Glomerular endothelial cell (primary cell): ENCODE measurements at regions not wholly inside any gene's neighbourhood (a gene's known extent, or its start where the extent isn't known, plus 50 kb on each side); places are given as distances from the start of the nearest gene placed in this dataset.

ENCODE experiments used
- DNase-seq: peaks from one replicate; pipeline ENCODE4 v3.0.0-alpha.2; 2011; ENCODE audit warnings: low read depth, low spot score; ENCODE audit errors: extremely low read depth

GRCh38 chr17:55635253-55635914, 87.3 kb downstream of the TMEM100 start:
- DNase-seq: no peak

GRCh38 chr17:55634702-55635101, 88.0 kb downstream of the TMEM100 start:
- no peak for DNase-seq

DNA sequence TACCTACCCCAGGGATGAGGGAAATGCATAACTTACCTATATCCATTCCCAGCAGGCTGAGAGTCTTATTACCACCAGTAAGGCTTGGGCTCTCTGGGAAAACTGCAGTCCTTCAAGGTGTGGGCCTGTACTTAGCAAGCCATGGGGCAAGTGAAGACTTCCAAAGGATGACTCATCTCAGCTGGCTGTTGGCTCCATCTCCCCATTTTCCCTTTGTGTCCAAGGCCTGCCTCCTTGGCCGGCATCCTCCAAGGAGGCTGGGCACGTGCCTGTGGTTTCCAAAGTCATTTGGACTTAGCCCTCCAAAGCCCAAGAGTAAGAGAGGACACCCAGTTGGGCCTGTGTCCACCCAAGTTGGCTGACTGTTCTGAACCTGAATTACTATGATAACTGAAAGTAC, 89.8 kb downstream of the TMEM100 start:
- DNase-seq: no peak

DNA sequence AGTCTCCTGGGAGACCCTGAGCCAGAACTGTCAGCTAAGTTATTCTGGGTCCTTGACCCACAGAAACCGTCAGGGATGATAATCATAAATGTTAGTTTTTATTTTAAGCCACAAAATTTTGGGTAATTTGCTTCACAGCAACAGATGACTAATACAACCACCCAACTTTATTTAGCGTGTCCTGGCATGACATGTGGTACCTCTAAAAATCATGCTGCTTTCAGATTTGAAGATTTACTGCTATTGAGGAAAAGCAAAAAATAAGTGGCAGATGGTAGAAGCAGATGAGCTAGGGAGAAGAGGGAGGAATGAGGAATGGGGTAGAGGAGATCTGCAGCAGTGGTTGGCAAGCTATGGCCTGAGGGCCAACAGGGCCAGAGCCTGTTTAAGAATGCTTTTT, 90.4 kb downstream of the TMEM100 start:
- no peak for DNase-seq

DNA sequence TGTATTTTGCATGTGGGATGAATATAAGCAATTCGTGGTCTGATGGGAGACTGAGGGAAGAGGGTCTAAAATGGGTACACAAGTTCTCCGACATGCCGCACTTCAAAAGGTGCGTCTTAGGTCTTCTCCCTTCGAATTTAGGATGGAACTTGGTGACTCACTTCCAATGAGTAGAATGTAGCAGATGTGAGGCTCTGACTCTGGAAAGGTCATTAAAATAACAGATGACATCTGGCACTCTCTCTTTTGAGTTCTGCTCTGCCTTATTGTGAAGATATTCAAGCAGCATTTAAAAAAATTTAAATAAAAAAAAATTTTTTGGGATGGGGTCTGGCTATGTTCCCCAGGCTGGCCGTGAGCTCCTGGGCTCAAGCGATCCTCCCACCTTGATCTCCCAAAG, 92.7 kb downstream of the TMEM100 start:
- no peak for DNase-seq

DNA sequence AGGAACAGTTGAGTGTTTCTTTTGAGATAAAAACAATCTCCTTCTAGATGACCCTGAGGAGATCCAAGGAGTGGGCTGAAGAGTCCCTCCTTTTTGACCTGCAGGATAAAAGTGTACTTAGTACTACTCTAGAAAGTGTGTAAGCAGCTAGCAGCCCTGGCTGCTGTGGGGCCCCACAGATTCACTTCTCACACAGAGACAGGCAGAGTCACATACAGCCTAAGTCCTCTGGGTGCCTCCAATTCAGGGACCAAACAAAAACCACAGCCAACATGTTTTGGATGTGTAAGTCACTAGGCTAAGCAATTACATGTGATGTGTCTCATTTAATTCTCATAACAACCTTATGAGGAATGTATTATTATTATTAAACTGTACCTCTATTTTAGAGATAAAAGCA, 97.1 kb downstream of the TMEM100 start:
- no peak for DNase-seq

- DNase-seq: no peak
Observed at GRCh38 chr17:55624772-55625433, 97.8 kb downstream of the TMEM100 start.

- DNase-seq: no peak
Observed at GRCh38 chr17:55622547-55622946, 100.1 kb downstream of the TMEM100 start.

- DNase-seq: no peak
Observed at GRCh38 chr17:55620945-55621344, 101.7 kb downstream of the TMEM100 start.

GRCh38 chr17:55620023-55620422, 102.6 kb downstream of the TMEM100 start:
- DNase-seq: no peak

GRCh38 chr17:55617441-55617840, 105.2 kb downstream of the TMEM100 start:
- no peak for DNase-seq

DNA sequence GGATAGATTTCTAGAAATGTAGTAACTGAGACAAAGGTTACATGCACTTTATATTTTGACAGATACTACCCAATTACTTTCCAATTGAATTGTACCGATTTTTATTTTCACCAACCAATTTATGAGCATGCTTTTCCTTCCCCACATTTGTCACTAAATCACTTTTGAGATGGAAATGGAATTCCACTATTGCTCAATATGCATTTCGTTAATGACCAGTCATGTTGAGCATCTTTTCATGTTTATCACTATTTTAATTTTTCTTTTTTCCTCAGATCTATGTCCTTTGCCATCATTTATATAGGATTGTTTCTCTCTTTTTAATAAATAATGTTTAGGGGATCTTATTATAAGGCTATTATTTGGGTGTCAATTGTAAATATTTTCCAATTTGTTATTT, 102.8 kb upstream of the SMIM36 start:
- no peak for DNase-seq

- no peak for DNase-seq
Observed at GRCh38 chr17:55612691-55613141, 101.5 kb upstream of the SMIM36 start.

GRCh38 chr17:55607731-55608341, 96.6 kb upstream of the SMIM36 start:
- no peak for DNase-seq

DNA sequence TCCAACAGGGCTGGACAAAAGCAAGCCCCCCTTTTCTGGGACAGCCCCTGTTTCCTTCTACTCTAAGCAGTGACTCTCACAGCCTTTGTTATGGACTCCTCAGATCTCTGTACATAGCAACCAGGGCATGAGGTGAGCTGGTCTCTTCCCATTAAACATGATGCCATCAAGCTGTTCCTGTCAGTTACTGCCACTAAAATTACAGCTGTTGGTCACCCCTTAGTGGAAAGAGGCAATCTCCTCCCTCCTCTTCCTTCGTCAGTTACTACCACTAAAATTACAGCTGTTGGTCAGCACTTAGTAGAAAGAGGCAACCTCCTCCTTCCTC, 95.2 kb upstream of the SMIM36 start:
- DNase-seq: no peak

DNA sequence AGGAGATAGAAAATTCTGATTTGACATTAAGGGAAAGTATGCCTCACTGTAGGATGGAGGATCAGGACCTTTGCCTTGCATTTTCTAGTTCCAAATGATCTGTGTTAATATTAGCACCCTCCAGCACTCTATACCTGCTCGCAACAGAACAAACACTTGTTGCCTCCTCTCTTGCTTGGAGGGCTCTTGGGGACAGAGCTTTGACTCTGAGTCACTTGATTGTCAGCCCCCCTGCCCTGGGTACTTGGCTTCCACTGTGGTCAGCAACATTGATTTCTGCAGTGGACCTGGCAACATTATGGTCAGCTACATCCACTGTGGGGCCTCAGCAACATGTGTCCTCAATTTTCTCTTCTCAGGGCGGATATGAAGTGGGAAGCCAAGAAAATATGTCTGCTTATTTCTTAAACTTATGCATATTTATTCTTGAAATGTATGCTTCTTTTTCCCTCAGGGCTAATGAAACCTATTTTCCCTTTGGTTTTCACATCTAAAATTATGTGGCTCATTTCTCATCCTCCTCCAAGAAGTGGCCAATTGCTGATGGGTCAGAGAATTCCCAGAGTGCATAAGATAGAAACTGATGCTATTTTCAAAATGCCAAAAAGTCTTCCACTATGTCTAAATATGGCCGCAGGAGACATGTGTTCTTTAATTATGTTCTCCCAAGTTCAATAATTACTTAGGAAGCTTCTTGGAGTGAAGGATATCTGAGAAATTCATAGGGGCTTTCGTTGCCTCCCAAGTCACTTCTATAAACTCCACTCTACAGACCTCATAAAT, 94.6 kb upstream of the SMIM36 start:
- DNase-seq: no peak

DNA sequence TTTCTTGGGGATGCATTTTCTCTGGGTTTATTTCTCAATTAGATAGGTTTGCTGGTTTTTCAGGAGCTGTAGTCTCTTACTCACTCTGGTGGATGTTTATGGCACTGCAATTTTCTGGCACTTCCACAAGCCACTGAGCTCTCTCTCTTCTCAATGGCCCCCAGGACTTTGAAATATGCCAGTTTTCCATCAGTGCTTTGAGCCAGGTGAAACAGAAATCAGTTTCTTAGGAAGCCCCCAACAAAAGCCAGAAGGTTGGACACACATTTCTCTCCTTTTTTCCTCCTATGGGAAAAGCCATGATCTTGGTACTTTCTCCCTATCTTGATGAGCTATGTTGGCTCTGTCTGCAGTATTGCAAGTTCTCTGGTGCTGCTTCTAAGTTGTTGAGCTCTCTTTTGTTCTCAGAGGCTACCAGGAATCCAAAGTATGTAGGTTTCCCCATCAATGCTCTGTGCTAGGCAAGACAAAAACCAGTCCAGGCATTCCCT, 90.7 kb upstream of the SMIM36 start:
- no peak for DNase-seq

GRCh38 chr17:55598495-55598894, 87.2 kb upstream of the SMIM36 start:
- DNase-seq: no peak

GRCh38 chr17:55588446-55589242, 77.4 kb upstream of the SMIM36 start:
- DNase-seq: no peak

GRCh38 chr17:55587608-55588139, 76.4 kb upstream of the SMIM36 start:
- DNase-seq: no peak
